NB4 (cell line): ENCODE measurements at regions not wholly inside any gene's neighbourhood (a gene's known extent, or its start where the extent isn't known, plus 50 kb on each side); places are given as distances from the start of the nearest gene placed in this dataset.
"Not testable (repeated sequence)": the region's sequence is repeated elsewhere in the genome, so short reads cannot be mapped to it uniquely, and the experiment has no call there.

ENCODE experiments used
- DNase-seq: peaks from one replicate; pipeline ENCODE4 v3.0.0; 2010; ENCODE audit warnings: low read depth
- H3K4me3 ChIP-seq: one replicate; pipeline ENCODE4 v1.5.1; 2011; ENCODE audit warnings: mild to moderate bottlenecking, low read depth, low read length, moderate library complexity
- MYC ChIP-seq: IDR thresholded peaks from 2 replicates; pipeline ENCODE4 v1.6.1; 2011; ENCODE audit warnings: low read depth, low read length
- POLR2A ChIP-seq: IDR thresholded peaks from 2 replicates; pipeline ENCODE4 v1.6.1; 2011; ENCODE audit warnings: mild to moderate bottlenecking; ENCODE audit not compliant: insufficient read length; ENCODE audit errors: extremely low read depth
- TF ChIP-seq, protein P1 (sequence below): IDR thresholded peaks from 2 replicates; pipeline ENCODE4 v1.6.1; 2011; ENCODE audit warnings: low read depth, low read length
- TF ChIP-seq, protein P2 (sequence below): IDR thresholded peaks from one replicate; pipeline ENCODE4 v1.5.1; 2012; ENCODE audit warnings: low read depth, low read length

DNA sequence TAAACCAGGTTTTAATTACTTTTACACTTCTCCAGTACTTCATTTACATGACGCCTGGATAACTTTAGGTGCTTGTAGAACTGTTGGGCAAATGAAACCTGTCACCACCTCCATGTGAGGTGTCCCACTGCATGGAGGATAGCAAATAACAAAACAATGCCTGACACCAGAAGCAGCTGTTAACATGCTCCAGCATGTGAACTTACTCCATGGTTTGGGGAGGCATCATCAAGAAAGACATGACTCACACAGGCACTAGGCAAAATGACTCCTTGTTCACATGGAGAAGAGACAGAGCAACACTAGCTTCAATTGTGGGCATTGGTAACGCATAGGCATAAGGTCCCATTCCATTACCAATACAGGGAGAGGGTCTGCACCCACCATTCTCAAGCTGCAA, 198.1 kb upstream of the F9 start:
- no peak for DNase-seq
- TF ChIP-seq, protein P1, sequence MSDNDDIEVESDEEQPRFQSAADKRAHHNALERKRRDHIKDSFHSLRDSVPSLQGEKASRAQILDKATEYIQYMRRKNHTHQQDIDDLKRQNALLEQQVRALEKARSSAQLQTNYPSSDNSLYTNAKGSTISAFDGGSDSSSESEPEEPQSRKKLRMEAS: no peak
- TF ChIP-seq, protein P2, sequence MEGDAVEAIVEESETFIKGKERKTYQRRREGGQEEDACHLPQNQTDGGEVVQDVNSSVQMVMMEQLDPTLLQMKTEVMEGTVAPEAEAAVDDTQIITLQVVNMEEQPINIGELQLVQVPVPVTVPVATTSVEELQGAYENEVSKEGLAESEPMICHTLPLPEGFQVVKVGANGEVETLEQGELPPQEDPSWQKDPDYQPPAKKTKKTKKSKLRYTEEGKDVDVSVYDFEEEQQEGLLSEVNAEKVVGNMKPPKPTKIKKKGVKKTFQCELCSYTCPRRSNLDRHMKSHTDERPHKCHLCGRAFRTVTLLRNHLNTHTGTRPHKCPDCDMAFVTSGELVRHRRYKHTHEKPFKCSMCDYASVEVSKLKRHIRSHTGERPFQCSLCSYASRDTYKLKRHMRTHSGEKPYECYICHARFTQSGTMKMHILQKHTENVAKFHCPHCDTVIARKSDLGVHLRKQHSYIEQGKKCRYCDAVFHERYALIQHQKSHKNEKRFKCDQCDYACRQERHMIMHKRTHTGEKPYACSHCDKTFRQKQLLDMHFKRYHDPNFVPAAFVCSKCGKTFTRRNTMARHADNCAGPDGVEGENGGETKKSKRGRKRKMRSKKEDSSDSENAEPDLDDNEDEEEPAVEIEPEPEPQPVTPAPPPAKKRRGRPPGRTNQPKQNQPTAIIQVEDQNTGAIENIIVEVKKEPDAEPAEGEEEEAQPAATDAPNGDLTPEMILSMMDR: no peak
- TF ChIP-seq MYC (no peak), POLR2A (no peak)
- no peak overlapping the region for H3K4me3 ChIP-seq

DNA sequence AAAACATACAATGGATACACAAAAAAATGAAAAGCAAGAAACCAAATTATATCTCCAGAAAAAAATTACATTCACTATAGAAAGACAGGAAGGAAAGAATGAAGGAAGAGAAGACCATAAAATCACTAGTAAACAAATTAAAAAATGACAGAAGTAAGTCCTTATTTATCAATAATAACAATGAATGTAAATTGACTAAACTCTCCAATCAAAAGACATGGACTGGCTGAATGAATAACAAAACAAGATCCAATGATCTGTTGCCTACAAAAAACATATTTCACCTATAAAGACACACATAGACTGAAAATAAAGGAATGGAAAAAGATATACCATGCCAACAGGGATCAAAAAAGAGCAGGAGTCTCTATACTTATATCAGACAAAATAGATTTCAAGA, 203.2 kb upstream of the F9 start:
- TF ChIP-seq, protein P2: no peak
- TF ChIP-seq POLR2A (no peak), MYC (no peak)
- TF ChIP-seq, protein P1: no peak
- no peak overlapping the region for H3K4me3 ChIP-seq
- no peak for DNase-seq

DNA sequence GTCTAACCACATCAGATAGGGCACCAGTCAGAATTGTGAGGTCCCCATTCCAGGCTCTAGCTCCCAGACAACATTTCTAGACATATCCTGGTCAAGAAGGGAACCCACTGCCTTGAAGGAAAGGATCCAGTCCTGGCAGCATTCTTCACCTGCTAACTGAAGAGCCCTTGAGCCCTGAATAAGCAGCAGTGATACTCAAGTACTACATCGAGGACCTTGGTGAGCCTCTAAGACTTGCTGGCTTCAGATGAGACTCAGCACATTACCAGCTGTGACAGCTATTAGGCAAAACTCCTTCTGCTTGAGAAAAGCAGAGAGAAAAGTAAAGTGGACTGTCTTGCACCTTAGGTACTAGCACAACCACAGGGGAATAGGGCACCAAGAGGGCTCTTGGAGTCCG, 205.8 kb upstream of the F9 start:
- DNase-seq: no peak
- TF ChIP-seq, protein P1: no peak

DNA sequence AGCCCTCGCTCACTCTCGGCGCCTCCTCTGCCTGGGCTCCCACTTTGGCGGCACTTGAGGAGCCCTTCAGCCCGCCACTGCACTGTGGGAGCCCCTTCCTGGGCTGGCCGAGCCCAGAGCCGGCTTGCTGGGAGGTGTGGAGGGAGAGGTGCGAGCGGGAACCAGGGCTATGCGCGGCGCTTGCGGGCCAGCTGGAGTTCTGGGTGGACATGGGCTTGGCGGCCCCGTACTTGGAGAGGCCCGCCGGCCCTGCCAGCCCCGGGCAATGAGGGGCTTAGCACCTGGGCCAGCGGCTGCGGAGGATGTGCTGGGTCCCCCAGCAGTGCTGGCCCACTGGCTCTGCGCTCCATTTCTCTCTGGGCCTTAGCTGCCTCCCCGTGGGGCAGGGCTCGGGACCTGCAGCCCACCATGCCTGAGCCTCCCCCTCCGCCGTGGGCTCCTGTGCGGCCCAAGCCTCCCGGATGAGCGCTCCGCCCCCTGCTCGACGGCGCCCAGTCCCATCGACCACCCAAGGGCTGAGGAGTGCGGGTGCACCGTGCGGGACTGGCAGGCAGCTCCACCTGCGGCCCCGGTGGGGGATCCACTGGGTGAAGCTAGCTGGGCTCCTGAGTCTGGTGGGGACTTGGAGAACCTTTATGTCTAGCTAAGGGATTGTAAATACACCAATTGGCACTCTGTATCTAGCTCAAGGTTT, 209.7 kb upstream of the F9 start:
- not testable (repeated sequence) for H3K4me3 ChIP-seq, DNase-seq

More for the DNA sequence above, 205.8 kb upstream of the F9 start:
- H3K4me3 ChIP-seq: no peak overlapping the region

DNA sequence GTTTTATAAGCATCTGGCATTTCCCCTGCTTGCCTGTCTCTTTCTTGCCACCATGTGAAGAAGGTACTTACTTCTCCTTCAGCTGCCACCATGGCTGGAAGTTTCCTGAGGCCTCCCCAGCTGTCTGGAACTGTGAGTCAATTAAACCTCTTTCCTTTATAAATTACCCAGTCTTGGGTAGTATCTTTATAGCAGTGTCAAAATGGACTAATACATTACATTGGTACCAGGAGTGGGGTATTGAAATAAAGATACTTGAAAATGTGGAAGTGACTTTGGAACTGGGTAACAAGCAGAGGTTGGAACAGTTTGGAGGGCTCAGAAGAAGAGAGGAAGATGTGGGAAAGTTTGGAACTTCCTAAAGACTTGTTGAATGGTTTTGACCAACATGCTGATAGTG, 223.9 kb upstream of the F9 start:
- H3K4me3 ChIP-seq, DNase-seq: not testable (repeated sequence)

DNA sequence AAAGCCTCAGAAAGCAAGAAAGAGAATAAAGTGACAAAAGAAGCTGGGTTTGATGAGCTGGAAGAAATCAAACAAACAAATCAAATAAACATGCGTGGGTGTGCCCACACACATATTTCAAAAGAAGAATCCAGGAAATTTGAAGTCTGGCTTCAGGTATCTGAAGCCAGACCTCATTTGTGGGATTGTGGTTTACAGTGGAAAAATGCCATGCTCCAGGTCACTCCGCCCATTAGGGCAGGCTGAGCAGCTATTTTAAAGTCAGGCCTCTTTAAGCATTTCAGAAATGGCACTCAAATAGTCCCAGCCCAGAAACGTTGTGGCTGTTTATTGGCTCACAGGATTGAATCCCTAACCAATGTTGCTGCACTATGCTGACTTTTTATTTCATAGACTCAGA, 226.1 kb upstream of the F9 start:
- H3K4me3 ChIP-seq: no peak overlapping the region
- DNase-seq: no peak
- TF ChIP-seq, protein P1: no peak
- no peak for TF ChIP-seq MYC
- TF ChIP-seq, protein P2: no peak
- no peak for TF ChIP-seq POLR2A

DNA sequence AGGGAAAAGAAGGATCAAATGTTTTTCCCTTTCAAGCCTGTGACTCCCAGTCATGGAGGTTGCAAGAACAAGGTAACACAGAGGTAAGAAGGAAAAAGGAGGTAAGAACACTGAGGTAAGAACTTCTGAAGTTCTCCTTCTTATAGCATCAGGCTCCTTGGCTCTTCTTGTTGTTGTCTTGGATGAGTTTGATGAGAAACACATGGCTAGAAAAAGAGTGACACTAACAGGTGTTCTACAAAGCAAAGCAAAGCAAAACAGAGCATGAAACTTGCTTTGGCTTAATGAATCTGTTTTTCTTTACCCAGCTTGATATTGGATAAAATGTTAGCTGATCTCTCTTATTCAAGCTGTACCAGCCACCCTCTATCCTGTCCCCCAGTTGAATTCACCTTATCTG, 231.2 kb upstream of the F9 start:
- TF ChIP-seq MYC: no peak
- no peak for TF ChIP-seq POLR2A
- TF ChIP-seq, protein P2: no peak
- TF ChIP-seq, protein P1: no peak
- H3K4me3 ChIP-seq: no peak overlapping the region
- no peak for DNase-seq
